NAMALWA (cell line): ENCODE measurements at regions not wholly inside any gene's neighbourhood (a gene's known extent, or its start where the extent isn't known, plus 50 kb on each side); places are given as distances from the start of the nearest gene placed in this dataset.
"Not testable (repeated sequence)": the region's sequence is repeated elsewhere in the genome, so short reads cannot be mapped to it uniquely, and the experiment has no call there.

Source experiments
- DNase-seq: peaks from one replicate; pipeline ENCODE4 v3.0.0-alpha.2; 2015; ENCODE audit warnings: low spot score

GRCh38 chr2:2797797-2798196 lies 466.7 kb upstream of the MYT1L start:
- no peak for DNase-seq

DNA sequence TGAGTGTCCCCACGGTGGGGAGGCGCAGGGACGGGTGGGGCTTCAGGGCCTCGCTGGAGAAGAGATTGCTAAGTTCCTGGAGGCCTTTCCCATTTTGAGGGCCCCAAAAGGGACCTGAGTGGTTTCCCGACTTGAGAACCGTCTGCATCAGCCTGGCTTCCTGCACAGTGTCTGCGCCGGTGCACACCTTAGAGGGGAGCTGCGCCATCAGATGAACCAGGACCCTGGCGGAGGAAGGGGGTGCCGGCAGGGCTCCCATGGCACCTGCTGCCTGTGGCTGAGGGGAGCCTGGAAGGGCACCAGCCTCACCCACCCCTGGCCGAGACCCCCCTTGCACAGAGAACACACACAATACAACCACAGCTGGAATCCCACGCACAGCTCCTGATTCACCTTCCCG lies 465.1 kb upstream of the MYT1L start:
- no peak for DNase-seq

- no peak for DNase-seq
These were observed 464.5 kb upstream of the MYT1L start for GRCh38 chr2:2795438-2796091.

- no peak for DNase-seq
These were observed 463.0 kb upstream of the MYT1L start for GRCh38 chr2:2793925-2794560.

DNA sequence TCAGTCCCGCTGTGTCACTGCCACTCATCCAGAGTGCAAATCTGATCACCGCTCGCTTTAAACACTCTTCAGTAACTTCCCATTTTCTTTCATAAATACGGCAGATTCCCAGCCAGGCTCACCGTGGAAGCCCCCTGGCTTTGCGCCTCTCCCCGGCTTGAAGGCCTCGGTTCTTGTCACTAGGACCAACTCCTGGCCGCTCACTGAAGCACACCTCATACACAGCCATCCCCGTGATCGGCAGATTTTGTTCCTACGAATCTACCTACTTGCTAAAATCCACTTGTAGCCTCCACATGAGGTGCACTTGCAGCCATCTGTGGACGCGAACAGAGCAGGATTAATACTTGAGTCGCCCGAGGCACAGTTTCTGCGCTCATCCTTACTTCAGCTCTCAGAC lies 462.4 kb upstream of the MYT1L start:
- no peak for DNase-seq

GRCh38 chr2:2791606-2792005 lies 460.5 kb upstream of the MYT1L start:
- DNase-seq = no peak

DNA sequence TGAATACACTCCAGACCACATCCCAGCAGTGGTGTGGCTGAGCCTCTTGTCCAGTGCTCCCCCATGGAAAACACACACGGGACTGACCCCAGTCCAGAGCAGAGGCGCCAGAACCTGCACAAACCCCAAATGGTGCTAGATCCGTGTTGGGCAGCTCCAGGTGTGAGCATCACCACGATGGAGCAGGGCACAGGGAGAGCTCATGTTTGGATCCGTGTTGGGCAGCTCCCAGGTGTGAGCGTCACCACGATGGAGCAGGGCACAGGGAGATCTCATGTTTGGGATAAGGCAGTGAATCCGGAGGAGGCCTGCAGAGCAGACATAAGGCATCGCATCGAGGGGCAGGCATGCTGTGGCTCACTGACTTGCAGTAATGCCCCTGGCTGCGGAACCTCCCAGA lies 460.0 kb upstream of the MYT1L start:
- no peak for DNase-seq

DNA sequence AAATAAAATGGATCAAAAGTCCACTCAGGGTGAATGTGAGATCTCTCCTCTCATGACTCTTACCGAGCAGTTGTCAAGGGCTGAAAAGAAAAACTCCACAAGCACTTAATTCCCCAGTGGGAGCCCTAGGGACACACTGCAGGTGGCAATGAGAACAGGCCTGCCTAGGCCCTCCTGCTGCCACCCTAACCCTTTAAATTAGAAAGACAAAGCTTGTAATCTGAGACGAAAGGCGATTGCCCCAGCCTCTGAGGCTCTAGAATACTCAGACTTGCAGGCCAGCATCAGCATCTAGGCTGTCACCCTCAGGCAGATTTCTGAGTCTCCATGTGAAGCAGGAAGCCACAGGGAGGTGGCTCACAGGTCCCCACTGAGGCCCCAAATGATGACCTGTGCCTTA lies 457.0 kb upstream of the MYT1L start:
- DNase-seq = no peak

GRCh38 chr2:2787301-2787907 lies 456.3 kb upstream of the MYT1L start:
- DNase-seq = no peak

DNA sequence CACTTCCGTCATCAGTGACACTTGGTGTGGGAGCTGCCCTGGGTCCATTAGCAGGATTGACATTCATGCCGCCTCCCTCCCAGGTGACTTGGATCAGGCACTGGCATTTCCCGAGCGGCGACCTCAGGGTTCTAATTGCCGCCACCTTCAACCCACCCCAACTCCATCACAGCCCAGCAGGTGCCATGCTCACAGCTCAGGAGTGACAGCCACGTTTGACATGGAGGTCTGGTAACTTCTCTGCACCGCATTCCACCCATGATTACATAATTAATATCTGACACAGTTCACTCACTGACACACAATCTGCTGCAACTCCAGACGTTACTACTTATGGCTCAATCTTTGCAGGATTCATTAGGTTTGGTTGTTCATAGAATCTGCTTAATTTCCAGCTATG lies 450.9 kb upstream of the MYT1L start:
- no peak for DNase-seq

- DNase-seq = no peak
These were observed 448.7 kb upstream of the MYT1L start for GRCh38 chr2:2779727-2780126.

GRCh38 chr2:2777876-2778275 lies 446.8 kb upstream of the MYT1L start:
- DNase-seq = no peak

DNA sequence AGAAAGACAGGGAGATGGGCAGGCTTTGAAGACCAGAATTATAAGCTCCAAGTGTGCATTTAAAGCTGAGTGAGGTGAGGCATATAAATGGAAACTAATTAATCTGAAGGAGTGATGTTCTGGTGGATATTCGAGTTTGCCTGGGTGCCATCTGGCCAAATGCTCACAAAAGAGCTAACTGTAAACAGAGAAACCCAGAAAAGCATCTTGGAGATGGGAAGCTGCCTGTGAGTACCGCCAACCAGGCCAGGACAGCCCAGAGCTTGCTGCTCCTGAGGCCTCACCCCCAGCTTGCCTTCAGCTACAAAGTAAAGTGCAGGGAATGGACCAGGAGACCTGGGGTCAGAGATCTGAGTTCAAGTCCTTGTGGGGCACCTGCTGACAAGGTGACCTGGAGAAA lies 446.1 kb upstream of the MYT1L start:
- no peak for DNase-seq

- DNase-seq = no peak
These were observed 443.9 kb upstream of the MYT1L start for GRCh38 chr2:2775018-2775417.

DNA sequence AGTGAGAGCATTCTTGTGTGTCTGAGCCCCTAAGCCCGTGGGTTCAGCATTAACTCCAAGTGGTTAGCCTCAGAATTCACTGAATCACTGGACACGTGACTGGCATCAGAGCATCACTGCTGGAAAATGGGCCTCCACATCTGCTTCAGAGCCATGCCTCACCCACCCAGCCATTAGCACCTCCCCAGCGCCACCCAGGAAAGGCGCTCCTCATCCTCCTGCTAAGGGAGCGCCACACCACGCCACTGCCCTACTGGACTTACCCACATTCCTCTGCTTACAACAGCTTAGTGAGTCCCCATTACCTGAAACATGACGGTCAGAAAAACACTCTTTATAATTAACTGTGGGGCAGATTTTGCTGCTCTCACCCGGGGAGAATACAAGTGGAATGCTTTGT lies 442.6 kb upstream of the MYT1L start:
- DNase-seq = no peak

- DNase-seq = not testable (repeated sequence)
These were observed 442.0 kb upstream of the MYT1L start for GRCh38 chr2:2773080-2773479.

DNA sequence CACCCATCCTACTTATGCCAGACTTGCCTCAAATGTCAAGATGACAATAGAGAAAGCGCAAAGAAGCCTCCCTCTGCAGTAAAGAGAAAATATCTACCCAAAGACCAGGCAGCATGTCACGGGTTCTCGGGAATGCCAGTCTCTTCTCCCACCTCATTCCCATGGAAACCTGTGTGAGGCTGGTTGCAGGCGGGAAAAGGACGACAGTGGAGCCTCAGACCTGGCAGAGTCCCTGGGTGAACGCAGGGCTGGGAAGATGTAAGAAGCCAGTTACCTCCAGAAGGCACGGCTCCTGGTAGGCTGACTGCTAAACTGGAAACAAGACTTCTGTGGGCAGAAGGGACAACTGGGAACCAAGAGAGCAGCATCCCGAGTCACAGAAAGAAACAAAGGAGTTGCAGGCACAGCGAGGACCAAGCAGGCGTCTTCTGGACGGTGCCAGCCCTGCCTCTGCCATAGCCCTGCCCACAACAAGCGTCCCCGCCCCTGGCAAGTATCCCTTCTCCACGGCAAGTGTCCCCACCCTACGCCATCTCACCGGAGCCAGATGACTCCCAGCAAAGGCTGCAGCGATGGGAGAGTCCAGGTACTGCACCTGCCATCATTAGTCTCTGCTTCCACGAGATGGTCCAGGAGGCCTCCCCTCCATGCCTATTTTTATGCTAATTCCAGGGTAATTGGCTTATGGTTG lies 440.8 kb upstream of the MYT1L start:
- no peak for DNase-seq

DNA sequence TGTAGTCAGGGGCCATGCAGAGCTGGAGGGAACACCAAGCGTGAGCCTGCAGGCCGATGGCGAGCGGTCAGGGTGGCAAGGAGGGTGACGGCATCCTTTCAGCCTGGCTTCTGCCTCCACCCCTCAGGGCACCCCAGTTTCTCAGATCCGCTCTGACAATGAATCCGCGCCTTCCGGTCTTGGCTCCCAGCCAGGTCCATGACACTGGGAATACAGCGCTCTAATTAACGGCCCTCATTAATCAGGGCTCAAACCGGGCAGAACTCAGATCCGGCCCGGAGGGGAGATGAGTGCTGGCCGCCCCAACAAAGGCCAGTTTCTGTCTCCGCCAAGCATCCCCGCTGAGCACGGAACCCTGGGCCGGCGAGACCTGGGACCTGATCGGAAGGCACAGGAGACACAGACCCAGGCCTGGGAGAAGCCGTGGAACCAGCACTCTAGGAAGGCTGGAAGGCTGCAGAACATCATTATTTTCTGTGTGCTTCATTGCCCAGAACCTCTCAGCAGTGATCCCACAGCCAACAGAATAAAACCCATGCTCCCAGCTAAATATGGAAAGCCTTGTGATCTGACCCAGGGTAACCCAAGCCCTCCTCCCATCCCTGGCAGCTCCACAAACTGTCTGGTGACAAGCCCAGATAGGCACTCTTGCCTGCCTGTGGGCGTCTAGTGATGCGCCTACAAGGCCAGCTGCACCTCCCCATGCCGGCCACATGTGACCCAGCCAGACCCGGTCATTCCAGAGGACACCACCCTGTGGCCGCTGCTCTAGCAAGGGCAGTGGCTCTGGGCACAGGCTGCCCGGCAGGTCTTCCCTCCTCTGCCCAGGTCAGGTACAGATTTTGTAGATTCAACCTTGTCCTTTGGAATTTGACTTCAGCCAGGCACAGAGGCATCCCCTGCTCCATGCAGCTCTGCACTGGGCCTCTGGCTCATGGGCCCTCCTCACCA lies 438.7 kb upstream of the MYT1L start:
- no peak for DNase-seq

- no peak for DNase-seq
These were observed 437.4 kb upstream of the MYT1L start for GRCh38 chr2:2768476-2768875.

- DNase-seq = no peak
These were observed 436.8 kb upstream of the MYT1L start for GRCh38 chr2:2767837-2768236.

- no peak for DNase-seq
These were observed 434.9 kb upstream of the MYT1L start for GRCh38 chr2:2765839-2766495.
